ENCODE measurements at regions not wholly inside any gene's neighbourhood (a gene's known extent, or its start where the extent isn't known, plus 50 kb on each side); places are given as distances from the start of the nearest gene placed in this dataset.

DNA sequence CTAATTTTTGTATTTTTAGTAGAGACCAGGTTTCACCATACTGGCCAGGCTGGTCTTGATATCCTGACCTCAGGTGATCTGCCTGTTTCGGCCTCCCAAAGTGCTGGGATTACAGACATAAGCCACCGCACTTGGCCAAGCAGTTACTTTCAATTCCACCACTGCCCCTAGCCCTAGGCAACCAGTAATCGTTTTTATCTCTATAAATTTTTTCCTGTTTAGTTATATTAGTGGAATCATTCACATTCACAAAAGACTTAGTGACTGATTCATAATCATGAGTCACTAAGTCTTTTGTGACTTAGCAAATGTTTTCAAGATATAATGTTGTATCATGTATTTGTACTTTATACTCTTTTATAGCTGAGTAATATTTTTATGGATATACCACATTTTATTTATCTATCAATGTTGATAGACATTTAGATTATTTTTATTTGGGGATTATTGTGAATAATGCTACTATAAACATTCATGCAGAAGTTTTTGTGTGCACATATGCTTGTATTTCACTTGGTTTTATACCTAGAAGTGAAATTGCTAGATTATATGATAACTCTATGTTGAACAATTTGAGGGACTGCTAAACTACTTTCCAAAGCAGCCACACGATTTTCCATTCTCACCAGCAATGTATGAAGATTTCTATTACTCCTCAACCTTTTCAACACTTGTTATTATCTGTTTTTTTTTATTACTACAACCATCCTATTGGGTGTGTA is 421.4 kb upstream of the ID4 start:
- FAIRE-seq: no peak
- H3K56ac ChIP-seq (replicated peaks; ENCODE audit: insufficient read length, low read depth, low read length): no peak overlapping the region
- H3K9ac ChIP-seq (replicated peaks in 1 of 4; ENCODE audit: extremely low read depth in 1 of 4, low read depth in 3 of 4, low read length in 3 of 4): no peak overlapping the region
- no peak overlapping the region for H2BK120ac ChIP-seq (replicated peaks; ENCODE audit: low read depth, low read length)
- H4K5ac ChIP-seq (ENCODE audit: insufficient read length, low read depth, low read length): no peak overlapping the region
- H2BK12ac ChIP-seq (ENCODE audit: low read depth, low read length): no peak overlapping the region
- POLR2A ChIA-PET (ENCODE audit: partially characterized antibody): no interaction called here
- H2BK20ac ChIP-seq (ENCODE audit: low read length): no peak overlapping the region
- no peak overlapping the region for H2AK5ac ChIP-seq (ENCODE audit: low read depth, low read length)
- H3K4me1 ChIP-seq (replicated peaks in 1 of 4; ENCODE audit: control insufficient read depth in 3 of 4, insufficient read depth in 4 of 4, low read length in 3 of 4): no peaks in the 10 kb centered on the region
- no peaks in the 10 kb centered on the region for H4K20me1 ChIP-seq (replicated peaks in 1 of 2; ENCODE audit: control insufficient read depth in 1 of 2, insufficient read depth in 2 of 2, low read length in 2 of 2)
- no peaks in the 10 kb centered on the region for H3K23me2 ChIP-seq (ENCODE audit: low read depth, low read length)
- H4K91ac ChIP-seq (replicated peaks; ENCODE audit: insufficient read length, low read length): no peak overlapping the region
- H3K18ac ChIP-seq (ENCODE audit: extremely low read depth, low read length): no peak overlapping the region
- H3K27ac ChIP-seq (ENCODE audit: low read depth, low read length): no peak overlapping the region
- H3K36me3 ChIP-seq (ENCODE audit: control insufficient read depth in 2 of 4, insufficient read depth in 4 of 4, low read length in 3 of 4): no peaks in the 10 kb centered on the region
- H3K14ac ChIP-seq (ENCODE audit: insufficient read length): no peak overlapping the region
- 94% methylated on average over 4 of the region's 4 CpGs; no CpG with 5 or more reads in 1 of the 2 experiments for WGBS, 2 experiments (ENCODE audit: extremely low coverage in 1 of 2, insufficient coverage in 1 of 2, insufficient read length in 1 of 2, insufficient replicate concordance in 2 of 2, low coverage in 1 of 2, low lambda C conversion rate in 2 of 2, missing lambda C conversion rate in 1 of 2)
- CTCF ChIA-PET (ENCODE audit: partially characterized antibody): no interaction called here
- no peaks in the 10 kb centered on the region for H3K27me3 ChIP-seq (replicated peaks in 1 of 4; ENCODE audit: control insufficient read depth in 3 of 4, extremely low read depth in 1 of 4, insufficient read depth in 3 of 4, low read length in 3 of 4)
- no peaks in the 10 kb centered on the region for H3K79me1 ChIP-seq (ENCODE audit: low read depth, low read length)
- no peak for DNase-seq (ENCODE audit: low read depth in 1 of 2, low spot score in 2 of 2)
- no peaks in the 10 kb centered on the region for H3K79me2 ChIP-seq (ENCODE audit: control insufficient read depth in 1 of 2, insufficient read depth in 2 of 2, low read length in 2 of 2)
- no peak overlapping the region for H4K8ac ChIP-seq (ENCODE audit: extremely low read depth, insufficient read depth, low read length)
- H3K4me2 ChIP-seq (ENCODE audit: insufficient read depth in 1 of 2, low read depth in 2 of 2, low read length in 2 of 2): no peak overlapping the region
- no peak overlapping the region for H2BK15ac ChIP-seq (ENCODE audit: low read length)
- H3K9me3 ChIP-seq (ENCODE audit: insufficient read depth in 2 of 2, low read depth in 1 of 2, low read length in 1 of 2): peaks cover 0 to 3% of the 10 kb centered on the region in 2 experiments; a peak in 2 of 4 replicates
- no peak overlapping the region for H2AFZ ChIP-seq (ENCODE audit: low read length)
- H2BK5ac ChIP-seq (ENCODE audit: low read depth, low read length): no peak overlapping the region
- no peak overlapping the region for H3K4ac ChIP-seq (replicated peaks; ENCODE audit: insufficient read length, low read depth, low read length)
- H3K23ac ChIP-seq (ENCODE audit: insufficient read length): no peak overlapping the region
- H3K4me3 ChIP-seq (ENCODE audit: extremely low read depth in 1 of 4, insufficient read depth in 2 of 4, low read depth in 3 of 4, low read length in 4 of 4): no peak overlapping the region
- TF ChIP-seq TCF12 (IDR thresholded peaks at IDR 0.05; ENCODE audit: low read depth, low read length): no peak
- TF ChIP-seq POLR2A (IDR thresholded peaks at IDR 0.05; ENCODE audit: control extremely low read depth in 1 of 2, low read depth in 2 of 2, low read length in 2 of 2): no peak
- TF ChIP-seq, protein P1, sequence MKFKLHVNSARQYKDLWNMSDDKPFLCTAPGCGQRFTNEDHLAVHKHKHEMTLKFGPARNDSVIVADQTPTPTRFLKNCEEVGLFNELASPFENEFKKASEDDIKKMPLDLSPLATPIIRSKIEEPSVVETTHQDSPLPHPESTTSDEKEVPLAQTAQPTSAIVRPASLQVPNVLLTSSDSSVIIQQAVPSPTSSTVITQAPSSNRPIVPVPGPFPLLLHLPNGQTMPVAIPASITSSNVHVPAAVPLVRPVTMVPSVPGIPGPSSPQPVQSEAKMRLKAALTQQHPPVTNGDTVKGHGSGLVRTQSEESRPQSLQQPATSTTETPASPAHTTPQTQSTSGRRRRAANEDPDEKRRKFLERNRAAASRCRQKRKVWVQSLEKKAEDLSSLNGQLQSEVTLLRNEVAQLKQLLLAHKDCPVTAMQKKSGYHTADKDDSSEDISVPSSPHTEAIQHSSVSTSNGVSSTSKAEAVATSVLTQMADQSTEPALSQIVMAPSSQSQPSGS (IDR thresholded peaks at IDR 0.05; ENCODE audit: low read length): no peak

Measured in H1 (cell line).